ENCODE measurements at regions not wholly inside any gene's neighbourhood (a gene's known extent, or its start where the extent isn't known, plus 50 kb on each side); places are given as distances from the start of the nearest gene placed in this dataset.

DNA sequence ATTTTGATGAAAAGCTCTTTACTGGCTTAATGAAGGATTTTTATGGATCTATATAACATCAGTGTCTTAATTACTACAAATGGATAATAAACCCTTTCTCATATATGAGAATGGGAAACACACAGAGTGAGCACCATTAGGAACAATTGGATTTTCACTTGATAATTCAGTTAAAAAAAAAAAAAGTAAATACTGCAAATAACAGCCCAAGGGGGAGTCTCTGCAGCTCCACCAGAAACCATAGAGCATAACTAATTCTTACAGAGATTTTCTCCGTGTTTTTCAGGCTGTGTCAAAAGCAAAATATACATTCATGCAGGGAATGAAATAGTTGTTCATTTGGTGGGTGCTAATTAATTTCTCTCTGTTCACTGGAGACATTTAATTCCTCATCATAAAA is 125.3 kb downstream of the EBLN2 start:
- Mint-ChIP-seq H3K4me3 (no peak overlapping the region), H3K36me3 (no peaks in the 10 kb centered on the region), H3K9me3 (no peaks in the 10 kb centered on the region), H3K4me1 (no peaks in the 10 kb centered on the region), H3K27me3 (ENCODE audit: low read depth) (no peaks in the 10 kb centered on the region), H3K27ac (no peak overlapping the region)
- DNase-seq (ENCODE audit: low spot score) (no peak), ATAC-seq (no peak)
- TF ChIP-seq, protein P1, sequence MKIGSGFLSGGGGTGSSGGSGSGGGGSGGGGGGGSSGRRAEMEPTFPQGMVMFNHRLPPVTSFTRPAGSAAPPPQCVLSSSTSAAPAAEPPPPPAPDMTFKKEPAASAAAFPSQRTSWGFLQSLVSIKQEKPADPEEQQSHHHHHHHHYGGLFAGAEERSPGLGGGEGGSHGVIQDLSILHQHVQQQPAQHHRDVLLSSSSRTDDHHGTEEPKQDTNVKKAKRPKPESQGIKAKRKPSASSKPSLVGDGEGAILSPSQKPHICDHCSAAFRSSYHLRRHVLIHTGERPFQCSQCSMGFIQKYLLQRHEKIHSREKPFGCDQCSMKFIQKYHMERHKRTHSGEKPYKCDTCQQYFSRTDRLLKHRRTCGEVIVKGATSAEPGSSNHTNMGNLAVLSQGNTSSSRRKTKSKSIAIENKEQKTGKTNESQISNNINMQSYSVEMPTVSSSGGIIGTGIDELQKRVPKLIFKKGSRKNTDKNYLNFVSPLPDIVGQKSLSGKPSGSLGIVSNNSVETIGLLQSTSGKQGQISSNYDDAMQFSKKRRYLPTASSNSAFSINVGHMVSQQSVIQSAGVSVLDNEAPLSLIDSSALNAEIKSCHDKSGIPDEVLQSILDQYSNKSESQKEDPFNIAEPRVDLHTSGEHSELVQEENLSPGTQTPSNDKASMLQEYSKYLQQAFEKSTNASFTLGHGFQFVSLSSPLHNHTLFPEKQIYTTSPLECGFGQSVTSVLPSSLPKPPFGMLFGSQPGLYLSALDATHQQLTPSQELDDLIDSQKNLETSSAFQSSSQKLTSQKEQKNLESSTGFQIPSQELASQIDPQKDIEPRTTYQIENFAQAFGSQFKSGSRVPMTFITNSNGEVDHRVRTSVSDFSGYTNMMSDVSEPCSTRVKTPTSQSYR (CRISPR knock-in tag; IDR thresholded peaks at IDR 0.05) = no peak
- TF ChIP-seq CREM (CRISPR knock-in tag; IDR thresholded peaks at IDR 0.05) (no peak), GABPB1 (CRISPR knock-in tag; IDR thresholded peaks at IDR 0.05) (no peak)
- TF ChIP-seq, protein P2, sequence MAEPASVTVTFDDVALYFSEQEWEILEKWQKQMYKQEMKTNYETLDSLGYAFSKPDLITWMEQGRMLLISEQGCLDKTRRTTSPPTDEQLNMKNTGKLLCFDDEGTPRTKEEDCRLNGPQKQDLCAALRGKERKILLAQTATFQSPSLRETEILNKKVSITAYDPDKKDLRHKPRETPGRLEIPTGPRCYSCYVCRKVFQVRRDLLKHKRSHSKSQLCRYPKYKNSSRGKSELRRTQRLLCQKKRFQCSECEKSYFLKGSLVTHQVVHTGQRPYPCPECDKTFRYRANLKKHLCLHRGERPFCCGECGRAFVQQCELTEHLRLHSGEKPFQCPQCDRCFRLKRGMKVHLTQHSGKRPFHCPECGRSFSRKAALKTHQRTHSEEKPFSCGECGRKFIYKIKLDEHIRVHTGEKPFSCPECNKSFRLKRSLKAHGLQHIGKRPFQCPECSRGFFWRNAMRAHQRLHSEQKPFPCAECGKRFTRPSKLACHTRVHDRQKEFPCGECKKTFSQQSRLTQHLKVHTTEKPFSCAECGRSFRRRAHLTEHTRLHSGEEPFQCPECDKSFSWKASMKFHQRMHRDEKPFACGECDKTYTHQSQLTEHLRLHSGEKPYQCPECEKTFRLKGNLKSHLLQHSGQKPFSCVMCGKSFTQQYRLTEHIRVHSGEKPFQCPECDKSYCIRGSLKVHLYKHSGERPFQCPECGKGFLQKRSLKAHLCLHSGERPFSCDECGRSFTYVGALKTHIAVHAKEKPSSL (CRISPR knock-in tag; conservative IDR thresholded peaks at IDR 0.05) = no peak
- TF ChIP-seq, protein P3, sequence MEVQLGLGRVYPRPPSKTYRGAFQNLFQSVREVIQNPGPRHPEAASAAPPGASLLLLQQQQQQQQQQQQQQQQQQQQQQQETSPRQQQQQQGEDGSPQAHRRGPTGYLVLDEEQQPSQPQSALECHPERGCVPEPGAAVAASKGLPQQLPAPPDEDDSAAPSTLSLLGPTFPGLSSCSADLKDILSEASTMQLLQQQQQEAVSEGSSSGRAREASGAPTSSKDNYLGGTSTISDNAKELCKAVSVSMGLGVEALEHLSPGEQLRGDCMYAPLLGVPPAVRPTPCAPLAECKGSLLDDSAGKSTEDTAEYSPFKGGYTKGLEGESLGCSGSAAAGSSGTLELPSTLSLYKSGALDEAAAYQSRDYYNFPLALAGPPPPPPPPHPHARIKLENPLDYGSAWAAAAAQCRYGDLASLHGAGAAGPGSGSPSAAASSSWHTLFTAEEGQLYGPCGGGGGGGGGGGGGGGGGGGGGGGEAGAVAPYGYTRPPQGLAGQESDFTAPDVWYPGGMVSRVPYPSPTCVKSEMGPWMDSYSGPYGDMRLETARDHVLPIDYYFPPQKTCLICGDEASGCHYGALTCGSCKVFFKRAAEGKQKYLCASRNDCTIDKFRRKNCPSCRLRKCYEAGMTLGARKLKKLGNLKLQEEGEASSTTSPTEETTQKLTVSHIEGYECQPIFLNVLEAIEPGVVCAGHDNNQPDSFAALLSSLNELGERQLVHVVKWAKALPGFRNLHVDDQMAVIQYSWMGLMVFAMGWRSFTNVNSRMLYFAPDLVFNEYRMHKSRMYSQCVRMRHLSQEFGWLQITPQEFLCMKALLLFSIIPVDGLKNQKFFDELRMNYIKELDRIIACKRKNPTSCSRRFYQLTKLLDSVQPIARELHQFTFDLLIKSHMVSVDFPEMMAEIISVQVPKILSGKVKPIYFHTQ (CRISPR knock-in tag; IDR thresholded peaks at IDR 0.05) = no peak
- ChIA-PET POLR2A (interaction anchor here (0.8 kb wide), 1 partner anchor 143 kb away, joined by 5 read pairs; no protein-coding TSS in a partner anchor), CTCF (interaction anchor here (0.5 to 0.6 kb wide), 2 partner anchors 93 to 513 kb away, joined by 3 read pairs; no protein-coding TSS in a partner anchor)

DNA sequence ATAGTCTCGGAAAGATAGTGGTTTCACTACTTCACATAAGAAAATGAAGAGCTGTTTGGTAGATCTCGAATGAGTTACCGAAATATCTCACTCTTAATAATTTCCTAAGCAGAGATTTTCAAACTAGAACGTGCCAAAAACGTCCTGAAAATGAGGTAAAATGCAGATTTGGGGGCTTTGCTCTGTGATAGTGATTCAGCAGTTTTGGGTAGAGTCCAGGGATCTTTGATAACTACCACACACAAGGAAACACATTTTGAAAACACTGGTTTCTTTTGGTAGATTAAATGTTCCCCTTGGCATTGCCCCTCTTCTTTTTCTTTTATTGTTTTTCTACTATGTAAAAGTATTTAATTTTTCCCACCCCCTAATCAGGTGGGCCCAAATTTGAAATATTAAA is 125.9 kb downstream of the EBLN2 start:
- CTCF ChIA-PET = interaction anchor here (0.8 kb wide), 1 partner anchor 321 kb away, joined by 3 read pairs; no protein-coding TSS in a partner anchor

More for the DNA sequence above, 125.9 kb downstream of the EBLN2 start:
- TF ChIP-seq, protein P4, sequence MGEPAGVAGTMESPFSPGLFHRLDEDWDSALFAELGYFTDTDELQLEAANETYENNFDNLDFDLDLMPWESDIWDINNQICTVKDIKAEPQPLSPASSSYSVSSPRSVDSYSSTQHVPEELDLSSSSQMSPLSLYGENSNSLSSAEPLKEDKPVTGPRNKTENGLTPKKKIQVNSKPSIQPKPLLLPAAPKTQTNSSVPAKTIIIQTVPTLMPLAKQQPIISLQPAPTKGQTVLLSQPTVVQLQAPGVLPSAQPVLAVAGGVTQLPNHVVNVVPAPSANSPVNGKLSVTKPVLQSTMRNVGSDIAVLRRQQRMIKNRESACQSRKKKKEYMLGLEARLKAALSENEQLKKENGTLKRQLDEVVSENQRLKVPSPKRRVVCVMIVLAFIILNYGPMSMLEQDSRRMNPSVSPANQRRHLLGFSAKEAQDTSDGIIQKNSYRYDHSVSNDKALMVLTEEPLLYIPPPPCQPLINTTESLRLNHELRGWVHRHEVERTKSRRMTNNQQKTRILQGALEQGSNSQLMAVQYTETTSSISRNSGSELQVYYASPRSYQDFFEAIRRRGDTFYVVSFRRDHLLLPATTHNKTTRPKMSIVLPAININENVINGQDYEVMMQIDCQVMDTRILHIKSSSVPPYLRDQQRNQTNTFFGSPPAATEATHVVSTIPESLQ (CRISPR knock-in tag; IDR thresholded peaks at IDR 0.05) = no peak
- TF ChIP-seq, protein P5, sequence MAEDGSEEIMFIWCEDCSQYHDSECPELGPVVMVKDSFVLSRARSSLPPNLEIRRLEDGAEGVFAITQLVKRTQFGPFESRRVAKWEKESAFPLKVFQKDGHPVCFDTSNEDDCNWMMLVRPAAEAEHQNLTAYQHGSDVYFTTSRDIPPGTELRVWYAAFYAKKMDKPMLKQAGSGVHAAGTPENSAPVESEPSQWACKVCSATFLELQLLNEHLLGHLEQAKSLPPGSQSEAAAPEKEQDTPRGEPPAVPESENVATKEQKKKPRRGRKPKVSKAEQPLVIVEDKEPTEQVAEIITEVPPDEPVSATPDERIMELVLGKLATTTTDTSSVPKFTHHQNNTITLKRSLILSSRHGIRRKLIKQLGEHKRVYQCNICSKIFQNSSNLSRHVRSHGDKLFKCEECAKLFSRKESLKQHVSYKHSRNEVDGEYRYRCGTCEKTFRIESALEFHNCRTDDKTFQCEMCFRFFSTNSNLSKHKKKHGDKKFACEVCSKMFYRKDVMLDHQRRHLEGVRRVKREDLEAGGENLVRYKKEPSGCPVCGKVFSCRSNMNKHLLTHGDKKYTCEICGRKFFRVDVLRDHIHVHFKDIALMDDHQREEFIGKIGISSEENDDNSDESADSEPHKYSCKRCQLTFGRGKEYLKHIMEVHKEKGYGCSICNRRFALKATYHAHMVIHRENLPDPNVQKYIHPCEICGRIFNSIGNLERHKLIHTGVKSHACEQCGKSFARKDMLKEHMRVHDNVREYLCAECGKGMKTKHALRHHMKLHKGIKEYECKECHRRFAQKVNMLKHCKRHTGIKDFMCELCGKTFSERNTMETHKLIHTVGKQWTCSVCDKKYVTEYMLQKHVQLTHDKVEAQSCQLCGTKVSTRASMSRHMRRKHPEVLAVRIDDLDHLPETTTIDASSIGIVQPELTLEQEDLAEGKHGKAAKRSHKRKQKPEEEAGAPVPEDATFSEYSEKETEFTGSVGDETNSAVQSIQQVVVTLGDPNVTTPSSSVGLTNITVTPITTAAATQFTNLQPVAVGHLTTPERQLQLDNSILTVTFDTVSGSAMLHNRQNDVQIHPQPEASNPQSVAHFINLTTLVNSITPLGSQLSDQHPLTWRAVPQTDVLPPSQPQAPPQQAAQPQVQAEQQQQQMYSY (CRISPR knock-in tag; IDR thresholded peaks at IDR 0.05) = no peak
- no peaks in the 10 kb centered on the region for H3K9me3 Mint-ChIP-seq
- H3K4me1 Mint-ChIP-seq = peaks cover 6% of the 10 kb centered on the region; the same call in 1 of the 2 replicates
- ATAC-seq (no peak), DNase-seq (ENCODE audit: low spot score) (no peak)
- H3K4me3 Mint-ChIP-seq = no peak overlapping the region
- no peaks in the 10 kb centered on the region for H3K27me3 Mint-ChIP-seq (ENCODE audit: low read depth)
- no peak overlapping the region for H3K27ac Mint-ChIP-seq
- POLR2A ChIA-PET = no interaction called here
- no peaks in the 10 kb centered on the region for H3K36me3 Mint-ChIP-seq

All from WTC11 (cell line).